GM12874 (cell line): ENCODE measurements at regions not wholly inside any gene's neighbourhood (a gene's known extent, or its start where the extent isn't known, plus 50 kb on each side); places are given as distances from the start of the nearest gene placed in this dataset.

Experiments
- CTCF ChIP-seq: IDR thresholded peaks from 2 replicates; pipeline ENCODE4 v1.5.1; 2011; ENCODE audit warnings: low read depth, mild to moderate bottlenecking, control low read depth, low read length, moderate library complexity; ENCODE audit not compliant: insufficient read depth

DNA sequence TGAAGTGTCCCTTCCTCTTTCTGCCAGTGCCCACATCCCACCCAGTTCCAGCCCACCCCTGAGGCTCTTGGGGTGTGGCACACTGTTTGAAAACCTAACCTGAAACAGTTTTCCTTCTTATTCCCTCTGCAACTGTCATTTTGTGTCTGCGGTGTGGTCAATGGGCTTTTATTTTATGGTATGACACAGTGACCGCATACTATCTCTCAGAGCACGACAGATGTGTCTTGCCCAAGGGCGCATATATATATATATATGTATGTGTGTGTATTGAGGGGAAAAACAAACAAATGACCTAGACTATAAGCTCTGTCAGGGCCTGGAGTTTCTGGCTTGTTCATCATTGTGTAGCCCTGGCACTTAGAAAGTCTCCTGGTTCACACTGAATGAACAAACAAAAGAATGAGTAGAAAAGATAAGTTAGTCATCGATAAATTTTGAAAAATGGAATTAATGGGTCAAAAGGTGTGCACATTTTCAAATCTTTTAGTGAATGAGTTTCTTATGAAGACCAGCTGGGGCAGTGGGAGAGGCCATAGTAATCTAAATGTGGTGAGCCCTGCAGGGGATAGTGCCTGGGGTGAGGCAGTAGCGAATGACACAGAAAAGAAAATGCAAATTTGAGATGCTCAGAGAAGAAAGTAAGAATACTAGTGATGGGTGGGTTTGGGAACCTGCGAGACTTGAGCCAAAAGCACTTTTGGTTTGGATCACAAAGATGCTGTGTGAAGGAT lies 198.4 kb downstream of the SNX10 start:
- TF ChIP-seq CTCF: no peak

GRCh38 chr7:26490640-26491624 lies 199.3 kb downstream of the SNX10 start:
- TF ChIP-seq CTCF: no peak

DNA sequence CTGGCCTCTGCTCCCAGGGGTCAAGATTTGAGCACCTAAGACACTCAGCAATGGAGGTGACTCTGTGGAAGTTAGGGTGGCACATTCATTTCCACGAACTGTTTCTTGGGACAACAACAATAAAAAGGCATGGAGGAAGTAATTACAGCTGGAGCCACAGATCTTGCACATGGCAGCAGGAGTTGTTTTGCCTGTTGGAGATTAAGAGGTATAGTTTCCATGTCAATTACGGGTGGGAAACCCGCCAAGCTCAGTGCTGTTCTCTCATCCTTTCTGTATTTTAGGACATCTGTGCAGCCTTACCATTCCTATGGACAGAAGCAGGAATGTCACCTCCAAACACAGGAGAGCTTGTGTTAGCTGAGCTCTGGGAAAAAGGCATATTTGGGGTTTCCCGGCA lies 201.2 kb downstream of the SNX10 start:
- TF ChIP-seq CTCF: no peak

GRCh38 chr7:26493737-26494428 lies 202.2 kb downstream of the SNX10 start:
- TF ChIP-seq CTCF: no peak

DNA sequence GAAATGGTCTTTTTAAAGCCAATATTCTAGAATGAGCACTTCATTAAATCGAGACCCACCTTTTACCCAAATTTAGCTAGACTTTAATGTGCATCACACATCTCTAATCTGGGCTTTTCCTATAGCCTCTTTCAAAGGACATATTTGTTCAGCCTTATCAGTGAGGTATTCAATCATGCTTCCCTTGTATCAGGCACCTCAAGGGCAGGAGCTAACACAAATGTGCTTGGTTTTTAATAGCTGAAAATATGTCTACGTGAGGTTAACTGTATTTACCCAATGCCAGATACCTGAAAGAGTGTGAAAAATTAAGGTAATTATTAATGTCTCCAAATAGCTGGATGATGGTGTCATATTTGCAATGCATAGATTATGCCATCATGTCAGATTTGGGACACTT lies 203.9 kb downstream of the SNX10 start:
- no peak for TF ChIP-seq CTCF

GRCh38 chr7:26497801-26498596 lies 206.3 kb downstream of the SNX10 start:
- no peak for TF ChIP-seq CTCF
